ENCODE measurements at regions not wholly inside any gene's neighbourhood (a gene's known extent, or its start where the extent isn't known, plus 50 kb on each side); places are given as distances from the start of the nearest gene placed in this dataset.

DNA sequence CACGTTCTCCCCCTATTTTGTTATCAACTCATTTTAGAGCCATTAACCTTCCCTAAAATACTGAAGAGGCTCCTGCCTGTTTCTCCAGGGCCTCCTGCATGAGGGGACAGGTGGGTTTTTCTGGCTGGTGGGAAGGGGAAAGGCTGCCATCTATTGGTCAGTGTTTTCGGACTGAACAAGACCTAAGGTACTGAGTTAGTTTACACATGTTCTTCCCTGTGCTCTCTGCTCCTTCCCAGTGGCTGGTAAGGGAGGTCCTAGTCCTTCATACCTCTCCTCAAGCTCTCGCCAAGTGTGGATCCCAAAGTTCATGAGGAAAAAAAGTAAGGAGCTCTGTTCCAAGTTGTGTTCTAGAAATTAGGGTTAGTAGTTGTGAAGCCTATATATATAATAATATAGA lies 357.5 kb downstream of the FSCB start:
- TF ChIP-seq TCF7L2 (IDR thresholded peaks at IDR 0.05; ENCODE audit: low read depth, low read length) (no peak), POLR2AphosphoS5 (IDR thresholded peaks at IDR 0.05; ENCODE audit: low read depth, low read length) (no peak), SIN3A (IDR thresholded peaks at IDR 0.05; ENCODE audit: borderline replicate concordance, insufficient read depth, low read depth, low read length) (no peak)
- TF ChIP-seq, protein P1, sequence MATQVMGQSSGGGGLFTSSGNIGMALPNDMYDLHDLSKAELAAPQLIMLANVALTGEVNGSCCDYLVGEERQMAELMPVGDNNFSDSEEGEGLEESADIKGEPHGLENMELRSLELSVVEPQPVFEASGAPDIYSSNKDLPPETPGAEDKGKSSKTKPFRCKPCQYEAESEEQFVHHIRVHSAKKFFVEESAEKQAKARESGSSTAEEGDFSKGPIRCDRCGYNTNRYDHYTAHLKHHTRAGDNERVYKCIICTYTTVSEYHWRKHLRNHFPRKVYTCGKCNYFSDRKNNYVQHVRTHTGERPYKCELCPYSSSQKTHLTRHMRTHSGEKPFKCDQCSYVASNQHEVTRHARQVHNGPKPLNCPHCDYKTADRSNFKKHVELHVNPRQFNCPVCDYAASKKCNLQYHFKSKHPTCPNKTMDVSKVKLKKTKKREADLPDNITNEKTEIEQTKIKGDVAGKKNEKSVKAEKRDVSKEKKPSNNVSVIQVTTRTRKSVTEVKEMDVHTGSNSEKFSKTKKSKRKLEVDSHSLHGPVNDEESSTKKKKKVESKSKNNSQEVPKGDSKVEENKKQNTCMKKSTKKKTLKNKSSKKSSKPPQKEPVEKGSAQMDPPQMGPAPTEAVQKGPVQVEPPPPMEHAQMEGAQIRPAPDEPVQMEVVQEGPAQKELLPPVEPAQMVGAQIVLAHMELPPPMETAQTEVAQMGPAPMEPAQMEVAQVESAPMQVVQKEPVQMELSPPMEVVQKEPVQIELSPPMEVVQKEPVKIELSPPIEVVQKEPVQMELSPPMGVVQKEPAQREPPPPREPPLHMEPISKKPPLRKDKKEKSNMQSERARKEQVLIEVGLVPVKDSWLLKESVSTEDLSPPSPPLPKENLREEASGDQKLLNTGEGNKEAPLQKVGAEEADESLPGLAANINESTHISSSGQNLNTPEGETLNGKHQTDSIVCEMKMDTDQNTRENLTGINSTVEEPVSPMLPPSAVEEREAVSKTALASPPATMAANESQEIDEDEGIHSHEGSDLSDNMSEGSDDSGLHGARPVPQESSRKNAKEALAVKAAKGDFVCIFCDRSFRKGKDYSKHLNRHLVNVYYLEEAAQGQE (IDR thresholded peaks at IDR 0.05; ENCODE audit: insufficient read depth in 1 of 2, low read depth in 2 of 2, low read length in 1 of 2) = no peak
- TF ChIP-seq, protein P2, sequence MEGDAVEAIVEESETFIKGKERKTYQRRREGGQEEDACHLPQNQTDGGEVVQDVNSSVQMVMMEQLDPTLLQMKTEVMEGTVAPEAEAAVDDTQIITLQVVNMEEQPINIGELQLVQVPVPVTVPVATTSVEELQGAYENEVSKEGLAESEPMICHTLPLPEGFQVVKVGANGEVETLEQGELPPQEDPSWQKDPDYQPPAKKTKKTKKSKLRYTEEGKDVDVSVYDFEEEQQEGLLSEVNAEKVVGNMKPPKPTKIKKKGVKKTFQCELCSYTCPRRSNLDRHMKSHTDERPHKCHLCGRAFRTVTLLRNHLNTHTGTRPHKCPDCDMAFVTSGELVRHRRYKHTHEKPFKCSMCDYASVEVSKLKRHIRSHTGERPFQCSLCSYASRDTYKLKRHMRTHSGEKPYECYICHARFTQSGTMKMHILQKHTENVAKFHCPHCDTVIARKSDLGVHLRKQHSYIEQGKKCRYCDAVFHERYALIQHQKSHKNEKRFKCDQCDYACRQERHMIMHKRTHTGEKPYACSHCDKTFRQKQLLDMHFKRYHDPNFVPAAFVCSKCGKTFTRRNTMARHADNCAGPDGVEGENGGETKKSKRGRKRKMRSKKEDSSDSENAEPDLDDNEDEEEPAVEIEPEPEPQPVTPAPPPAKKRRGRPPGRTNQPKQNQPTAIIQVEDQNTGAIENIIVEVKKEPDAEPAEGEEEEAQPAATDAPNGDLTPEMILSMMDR (IDR thresholded peaks at IDR 0.05) = peak; percentile 61
- CTCF ChIA-PET = interaction anchor here (0.6 to 0.7 kb wide), 2 partner anchors 44 to 603 kb away, joined by 3 to 5 read pairs; no protein-coding TSS in a partner anchor
- H3K4me1 ChIP-seq (ENCODE audit: control insufficient read depth, insufficient read depth, low read length) = no peaks in the 10 kb centered on the region
- H3K36me3 ChIP-seq (ENCODE audit: control insufficient read depth, insufficient read depth, low read length) = no peaks in the 10 kb centered on the region
- POLR2A ChIA-PET = no interaction called here
- H3K27ac ChIP-seq (ENCODE audit: low read length) = no peak overlapping the region
- no peaks in the 10 kb centered on the region for H3K27me3 ChIP-seq (ENCODE audit: control insufficient read depth, insufficient read depth, low read length)
- intact Hi-C loops (cut with micrococcal nuclease; ENCODE audit: unreplicated experiment) = no loop called here
- DNase-seq (ENCODE audit: low read depth, low spot score) (no peak), ATAC-seq (peak; percentile 63; the same call in 1 of the 2 replicates)
- in situ Hi-C loops (cut with HindIII; ENCODE audit: low pct_unique_long_range_greater_than_20kb, low sequenced_read_pairs) = no loop called here
- BruUV-seq (replicated peaks) = no TSS peak
- no peaks in the 10 kb centered on the region for H3K9me3 ChIP-seq (ENCODE audit: control insufficient read depth, insufficient read depth, low read depth, low read length)
- no peak overlapping the region for H3K4me3 ChIP-seq (ENCODE audit: low read depth in 2 of 2, low read length in 2 of 2)

DNA sequence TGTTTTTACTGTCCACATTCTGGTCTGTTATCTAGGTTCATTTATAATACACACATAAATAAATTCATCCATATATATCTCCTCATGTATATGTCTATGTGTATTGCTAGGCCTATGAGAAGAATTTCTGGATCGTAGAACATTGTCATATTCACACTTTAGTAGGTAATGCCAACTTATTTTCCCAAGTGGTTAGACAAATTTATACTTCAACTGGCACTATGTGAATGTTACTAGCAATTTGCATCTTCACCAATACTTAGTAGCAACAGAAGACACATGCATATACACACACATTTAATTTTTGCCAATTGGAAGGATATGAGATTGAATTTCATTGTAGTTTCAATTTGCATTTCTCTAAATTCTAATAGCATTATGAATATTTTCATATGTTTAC lies 365.1 kb downstream of the FSCB start:
- Histone ChIP-seq H3K4me3 (ENCODE audit: low read depth in 2 of 2, low read length in 2 of 2) (no peak overlapping the region), H3K27ac (ENCODE audit: low read length) (no peak overlapping the region), H3K36me3 (ENCODE audit: control insufficient read depth, insufficient read depth, low read length) (no peaks in the 10 kb centered on the region), H3K4me1 (ENCODE audit: control insufficient read depth, insufficient read depth, low read length) (no peaks in the 10 kb centered on the region), H3K27me3 (ENCODE audit: control insufficient read depth, insufficient read depth, low read length) (no peaks in the 10 kb centered on the region), H3K9me3 (ENCODE audit: control insufficient read depth, insufficient read depth, low read depth, low read length) (no peaks in the 10 kb centered on the region)
- ATAC-seq = no peak
- DNase-seq (ENCODE audit: low read depth, low spot score) = no peak
- no TSS peak for BruUV-seq (replicated peaks)
- TF ChIP-seq POLR2AphosphoS5 (IDR thresholded peaks at IDR 0.05; ENCODE audit: low read depth, low read length) = no peak
- no peak for TF ChIP-seq TCF7L2 (IDR thresholded peaks at IDR 0.05; ENCODE audit: low read depth, low read length)
- no peak for TF ChIP-seq SIN3A (IDR thresholded peaks at IDR 0.05; ENCODE audit: borderline replicate concordance, insufficient read depth, low read depth, low read length)
- TF ChIP-seq, protein P1 (IDR thresholded peaks at IDR 0.05; ENCODE audit: insufficient read depth in 1 of 2, low read depth in 2 of 2, low read length in 1 of 2) = no peak
- TF ChIP-seq, protein P2 (IDR thresholded peaks at IDR 0.05) = no peak
- POLR2A ChIA-PET = no interaction called here
- CTCF ChIA-PET = no interaction called here
- intact Hi-C loops (cut with micrococcal nuclease; ENCODE audit: unreplicated experiment) (no loop called here), in situ Hi-C loops (cut with HindIII; ENCODE audit: low pct_unique_long_range_greater_than_20kb, low sequenced_read_pairs) (no loop called here)

Data from Panc1 (cell line).